SK-MEL-5 (cell line): ENCODE measurements at regions not wholly inside any gene's neighbourhood (a gene's known extent, or its start where the extent isn't known, plus 50 kb on each side); places are given as distances from the start of the nearest gene placed in this dataset.
A peak's percentile ranks its signal among the peaks of the same experiment; 100 is the strongest.
"Not testable (repeated sequence)": the region's sequence is repeated elsewhere in the genome, so short reads cannot be mapped to it uniquely, and the experiment has no call there.

Experiments used
- DNase-seq: peaks from one replicate; pipeline ENCODE4 v3.0.0-alpha.2; 2016; ENCODE audit warnings: low read depth, low spot score
- in situ Hi-C: cut with HindIII; loops from 2 replicates; pipeline ENCODE4 v1.10.0; 2016; ENCODE audit warnings: low sequenced_read_pairs, high pct_unique_total_duplicates, low pct_unique_long_range_greater_than_20kb

- DNase-seq: no peak
- in situ Hi-C loops: no loop called here
These were observed 286.7 kb downstream of the INHBA start for GRCh38 chr7:41416208-41416595.

GRCh38 chr7:41415471-41416207 lies 287.3 kb downstream of the INHBA start:
- DNase-seq: no peak
- in situ Hi-C loops: no loop called here

DNA sequence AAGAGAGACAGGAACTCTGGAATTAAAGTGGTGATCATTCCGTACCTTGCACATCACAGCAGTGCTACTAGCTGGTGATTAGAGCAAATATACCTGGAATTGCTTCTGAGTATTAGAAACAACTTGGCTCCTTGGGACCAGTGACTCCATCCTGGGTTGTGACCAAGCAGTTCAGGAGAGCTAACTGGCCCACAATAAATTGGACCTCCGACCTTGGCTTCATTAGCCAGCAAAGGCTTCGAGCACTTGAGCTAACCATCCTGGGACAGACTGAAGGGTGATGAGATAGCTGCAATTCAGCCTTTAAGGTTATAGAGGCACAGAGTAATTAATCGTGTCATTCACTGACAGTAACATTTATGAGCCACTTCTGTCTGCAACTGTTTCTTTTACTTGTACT lies 287.8 kb downstream of the INHBA start:
- DNase-seq: no peak
- in situ Hi-C loops: no loop called here

DNA sequence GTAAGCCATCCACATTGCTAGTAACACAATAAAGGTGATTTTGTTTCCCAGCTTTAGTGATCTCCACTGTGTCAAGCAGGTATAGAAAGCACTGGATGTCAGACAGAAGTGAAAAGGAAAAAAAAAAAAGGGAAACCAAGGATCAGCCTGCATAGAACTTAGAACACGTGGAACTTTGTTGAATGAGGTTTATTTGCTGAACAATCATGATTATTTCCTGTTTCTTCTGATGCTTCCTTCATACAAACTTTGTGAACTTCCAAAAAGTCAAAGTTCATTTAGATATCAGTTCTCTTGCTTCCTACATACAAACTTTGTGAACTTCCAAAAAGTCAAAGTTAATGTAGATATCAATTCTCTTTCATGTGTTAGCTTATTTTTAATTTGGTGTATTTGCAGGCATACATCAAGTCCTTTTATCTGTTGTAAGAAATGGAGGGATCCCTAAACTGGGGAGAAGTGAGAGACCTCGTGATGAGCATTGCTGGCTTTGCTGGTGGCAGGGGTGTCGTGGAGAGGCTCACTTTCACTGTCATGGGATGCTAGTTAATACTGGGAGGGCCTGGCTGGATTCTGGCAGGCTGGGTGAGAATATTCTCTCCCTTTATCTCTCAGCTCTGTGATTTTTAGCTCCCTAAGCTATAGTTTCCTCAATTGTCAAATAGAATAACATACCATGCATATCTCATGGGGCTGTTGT lies 298.4 kb downstream of the INHBA start:
- no peak for DNase-seq
- in situ Hi-C loops: no loop called here

DNA sequence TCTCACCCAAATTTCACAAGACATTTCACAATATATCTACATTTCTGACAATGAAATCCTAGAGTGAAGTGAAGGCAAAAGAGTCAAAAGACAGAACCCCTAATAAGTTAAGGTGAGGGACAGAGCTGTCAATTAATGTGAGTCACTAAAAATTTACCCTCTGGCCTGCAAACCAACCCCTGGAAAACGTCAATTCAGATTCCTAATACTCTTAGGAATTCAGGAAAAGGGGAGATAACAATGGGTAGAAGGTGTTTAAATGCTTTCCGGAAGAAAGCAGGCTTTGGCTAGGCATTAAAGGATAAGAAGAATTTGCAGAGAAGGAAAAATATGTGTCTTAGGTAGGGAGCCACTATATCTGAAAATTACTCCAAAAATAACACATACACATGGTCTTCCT lies 299.6 kb downstream of the INHBA start:
- DNase-seq: no peak
- in situ Hi-C loops: no loop called here

GRCh38 chr7:41401833-41402232 lies 301.1 kb downstream of the INHBA start:
- in situ Hi-C loops: no loop called here
- no peak for DNase-seq

- DNase-seq: no peak
- in situ Hi-C loops: no loop called here
These were observed 303.7 kb downstream of the INHBA start for GRCh38 chr7:41399171-41399570.

GRCh38 chr7:41391818-41392217 lies 311.1 kb downstream of the INHBA start:
- in situ Hi-C loops: no loop called here
- DNase-seq: no peak

- in situ Hi-C loops, DNase-seq: not testable (repeated sequence)
These were observed 314.0 kb downstream of the INHBA start for GRCh38 chr7:41388933-41389332.

DNA sequence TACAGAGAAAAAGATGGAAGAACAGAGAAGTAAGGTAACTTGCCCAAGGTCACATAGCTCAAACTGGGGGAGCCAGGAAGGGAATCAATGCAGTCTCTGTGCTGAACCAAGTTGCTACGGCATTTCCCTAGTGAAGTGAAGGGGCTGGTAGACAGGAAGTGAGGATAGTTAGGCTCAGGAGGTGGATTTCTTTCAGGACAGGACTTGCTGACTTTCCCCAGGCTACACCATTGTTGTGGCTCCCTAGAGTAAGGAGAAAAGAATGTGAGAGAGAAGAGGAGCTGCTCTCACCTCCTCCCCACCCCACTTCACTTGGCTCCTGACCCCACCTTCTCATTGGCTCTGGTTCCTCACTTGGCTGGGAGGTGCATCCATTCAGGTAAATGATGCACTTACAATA lies 316.9 kb downstream of the INHBA start:
- in situ Hi-C loops: no loop called here
- DNase-seq: no peak

DNA sequence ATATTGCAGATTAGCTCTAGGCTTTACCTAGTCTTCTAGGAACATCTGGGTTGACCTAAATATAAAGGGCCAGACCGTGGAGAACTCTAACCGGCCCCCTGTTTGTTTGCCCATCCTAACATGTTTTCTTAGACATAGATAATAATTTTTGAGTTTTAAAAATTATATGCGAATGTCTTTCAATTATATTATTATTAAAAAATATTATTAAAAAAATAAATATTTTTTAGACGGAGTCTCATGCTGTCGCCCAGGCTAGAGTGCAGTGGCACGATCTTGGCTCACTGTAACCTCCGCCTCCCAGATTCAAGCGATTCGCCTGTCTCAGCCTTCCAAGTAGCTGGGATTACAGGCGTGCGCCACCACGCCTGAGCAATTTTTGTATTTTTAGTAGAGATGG lies 318.5 kb downstream of the INHBA start:
- in situ Hi-C loops: no loop called here

DNA sequence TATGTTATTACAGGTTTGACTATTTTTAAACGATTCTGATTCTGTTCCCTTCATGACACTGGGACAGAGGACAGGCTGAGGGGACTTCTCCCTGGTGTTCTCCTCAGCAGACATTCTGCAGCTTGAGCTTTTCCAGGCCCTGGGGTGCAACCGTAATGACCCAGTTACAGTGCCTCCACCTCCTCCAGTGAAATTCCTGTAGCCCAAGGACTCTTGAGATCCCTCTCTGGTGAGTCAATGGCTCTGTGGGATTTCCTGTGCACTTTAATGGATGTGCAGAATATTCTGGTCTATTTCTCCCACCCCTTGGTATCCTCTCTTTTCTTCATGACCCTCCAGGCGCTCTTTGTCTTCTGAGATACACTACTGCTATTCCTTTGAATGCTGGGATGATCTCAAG lies 319.3 kb downstream of the INHBA start:
- no peak for DNase-seq
- in situ Hi-C loops: no loop called here

More for the DNA sequence above, 318.5 kb downstream of the INHBA start:
- no peak for DNase-seq

DNA sequence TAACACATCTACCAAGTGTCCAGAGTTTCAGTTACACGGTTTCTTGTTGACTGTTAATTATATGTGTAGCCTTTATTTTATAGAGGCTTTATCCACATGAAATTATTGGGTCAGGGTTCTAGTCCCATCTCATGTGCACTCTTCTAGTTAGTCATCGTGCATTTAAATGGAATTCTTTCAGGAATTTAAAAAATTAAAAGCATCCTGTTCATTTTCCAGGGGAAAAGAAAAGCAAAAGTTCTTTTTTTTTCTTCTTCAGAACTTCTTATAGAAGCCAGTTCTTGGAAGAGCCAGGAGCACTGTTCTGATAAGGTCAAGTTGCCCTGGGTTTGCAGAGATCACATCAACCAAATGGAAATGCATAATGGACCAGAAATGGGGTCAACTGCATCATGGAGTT lies 324.7 kb downstream of the INHBA start:
- in situ Hi-C loops: no loop called here

DNA sequence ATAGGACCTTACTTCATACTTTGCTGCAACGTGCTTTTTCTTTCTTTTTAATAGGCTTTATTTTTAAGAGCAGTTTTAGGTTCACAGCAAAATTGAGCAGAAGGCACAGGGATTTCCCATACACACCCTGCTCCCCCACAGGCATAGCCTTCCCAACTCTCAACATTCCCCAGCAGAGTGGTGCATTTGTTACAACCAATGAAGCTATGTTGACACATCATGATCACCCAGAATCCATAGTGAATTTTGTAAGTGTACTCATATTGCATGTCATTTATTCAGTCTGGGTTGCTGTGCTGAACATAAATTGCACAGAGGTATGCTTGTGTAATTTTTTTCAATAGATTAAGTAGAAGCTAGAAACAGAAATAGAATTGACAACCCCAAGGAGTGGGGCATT lies 327.3 kb downstream of the INHBA start:
- in situ Hi-C loops: no loop called here
- no peak for DNase-seq

More for the DNA sequence above, 324.7 kb downstream of the INHBA start:
- DNase-seq: no peak

DNA sequence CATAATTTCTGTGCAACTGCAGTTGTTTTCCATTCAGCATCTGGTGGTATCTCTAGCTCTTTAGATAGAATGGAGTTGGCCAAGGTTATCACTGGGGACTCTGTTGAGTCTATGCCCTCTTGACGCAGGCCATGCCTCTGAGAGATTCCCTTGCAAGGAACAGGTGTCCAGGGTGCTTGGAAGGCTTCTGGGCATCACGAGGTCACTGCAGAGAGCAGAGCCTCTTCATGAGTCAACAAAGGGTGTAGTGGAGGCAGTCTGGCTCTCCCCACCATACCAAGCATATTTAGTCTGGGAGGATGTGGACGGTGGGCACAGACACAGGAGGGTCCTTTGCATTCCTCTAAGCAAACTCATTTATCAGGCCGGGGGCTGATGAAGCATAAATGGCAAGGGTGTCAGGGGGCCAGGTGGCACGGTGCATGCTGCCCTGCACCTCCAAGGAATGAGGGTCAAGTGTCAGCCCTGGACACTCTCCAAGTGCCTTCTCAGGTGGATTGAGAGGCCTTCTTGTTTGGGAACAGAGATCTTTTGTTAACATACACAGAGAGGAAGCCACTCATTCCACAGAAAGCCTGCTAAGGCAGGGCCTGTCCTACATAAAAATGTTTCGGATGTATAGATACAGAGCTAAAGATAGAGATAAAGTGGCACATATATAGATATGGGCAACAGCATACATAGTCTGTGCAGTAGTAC lies 328.6 kb downstream of the INHBA start:
- in situ Hi-C loops: no loop called here
- DNase-seq: peak; percentile 56

GRCh38 chr7:41367967-41368882 lies 334.7 kb downstream of the INHBA start:
- in situ Hi-C loops: no loop called here
- no peak for DNase-seq

DNA sequence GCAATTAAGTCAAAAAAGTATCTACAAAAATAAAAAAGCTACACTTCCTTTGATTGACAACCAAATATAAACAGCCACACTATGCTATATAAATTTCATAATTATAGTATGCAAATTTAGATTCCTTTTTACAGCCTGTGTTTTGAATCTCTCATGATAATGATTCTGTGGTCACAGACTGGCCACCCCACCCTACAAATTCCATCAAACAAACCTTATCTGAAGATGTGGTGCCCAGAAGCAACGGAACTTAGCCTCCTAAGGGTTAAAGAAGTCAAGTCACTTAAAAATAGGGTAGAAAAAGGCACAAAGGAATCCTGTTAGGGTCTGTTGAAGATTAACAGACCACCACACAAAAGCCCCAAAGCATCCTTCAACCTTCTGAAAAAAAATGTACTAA lies 351.8 kb downstream of the INHBA start:
- in situ Hi-C loops: no loop called here
- no peak for DNase-seq

DNA sequence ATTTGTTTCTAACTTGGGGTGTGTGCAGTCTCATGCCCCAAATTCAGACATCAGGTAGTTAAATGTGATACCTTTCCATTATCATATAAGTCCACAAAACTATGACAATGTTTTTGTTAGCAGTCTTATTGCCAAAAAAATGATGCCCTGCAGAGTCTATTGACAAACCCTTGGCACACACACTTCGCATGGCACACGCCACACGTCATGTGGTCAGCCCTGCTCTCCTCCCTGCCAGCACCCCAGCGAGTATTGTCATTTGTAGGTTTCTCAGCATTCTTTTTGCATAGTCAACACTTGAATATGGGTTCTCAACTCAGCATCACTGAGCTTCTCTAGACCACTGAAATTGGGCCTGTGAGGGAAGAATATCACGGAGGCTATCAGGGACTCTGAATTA lies 356.0 kb downstream of the INHBA start:
- in situ Hi-C loops: no loop called here
- DNase-seq: no peak
